ENCODE measurements at regions not wholly inside any gene's neighbourhood (a gene's known extent, or its start where the extent isn't known, plus 50 kb on each side); places are given as distances from the start of the nearest gene placed in this dataset.

DNA sequence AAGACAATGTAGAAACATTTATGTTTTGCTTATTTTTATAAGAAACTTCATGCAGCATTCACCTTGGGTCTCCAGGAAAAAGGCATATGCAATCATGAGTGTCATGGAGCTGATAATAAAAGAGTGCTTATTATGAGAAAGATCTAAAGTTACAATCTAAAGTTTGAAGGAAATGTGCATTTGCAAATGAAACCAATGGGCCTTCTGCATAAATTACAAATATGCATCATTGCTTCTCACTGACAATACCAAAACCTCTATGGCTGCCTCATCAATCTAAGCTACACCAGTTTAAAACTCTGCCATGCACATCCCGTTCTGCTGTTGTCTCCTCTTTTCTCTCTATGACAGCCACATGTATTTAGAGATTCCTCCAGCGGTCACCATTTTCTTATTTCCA, 103.2 kb upstream of the ABI3BP start:
- TF ChIP-seq NR3C1 (IDR thresholded peaks at IDR 0.05) (no peak), RCOR1 (IDR thresholded peaks at IDR 0.05; ENCODE audit: low read depth, low read length) (no peak), POLR2A (IDR thresholded peaks at IDR 0.05; ENCODE audit: low read length) (no peak), ZFP36 (IDR thresholded peaks at IDR 0.05; ENCODE audit: borderline replicate concordance, partially characterized antibody) (no peak), GATA3 (IDR thresholded peaks at IDR 0.05; ENCODE audit: borderline replicate concordance) (no peak), EP300 (IDR thresholded peaks at IDR 0.05) (no peak), NPAS2 (CRISPR knock-in tag; IDR thresholded peaks at IDR 0.05; ENCODE audit: borderline replicate concordance) (no peak), HDAC2 (IDR thresholded peaks at IDR 0.05) (no peak)
- TF ChIP-seq, protein P1, sequence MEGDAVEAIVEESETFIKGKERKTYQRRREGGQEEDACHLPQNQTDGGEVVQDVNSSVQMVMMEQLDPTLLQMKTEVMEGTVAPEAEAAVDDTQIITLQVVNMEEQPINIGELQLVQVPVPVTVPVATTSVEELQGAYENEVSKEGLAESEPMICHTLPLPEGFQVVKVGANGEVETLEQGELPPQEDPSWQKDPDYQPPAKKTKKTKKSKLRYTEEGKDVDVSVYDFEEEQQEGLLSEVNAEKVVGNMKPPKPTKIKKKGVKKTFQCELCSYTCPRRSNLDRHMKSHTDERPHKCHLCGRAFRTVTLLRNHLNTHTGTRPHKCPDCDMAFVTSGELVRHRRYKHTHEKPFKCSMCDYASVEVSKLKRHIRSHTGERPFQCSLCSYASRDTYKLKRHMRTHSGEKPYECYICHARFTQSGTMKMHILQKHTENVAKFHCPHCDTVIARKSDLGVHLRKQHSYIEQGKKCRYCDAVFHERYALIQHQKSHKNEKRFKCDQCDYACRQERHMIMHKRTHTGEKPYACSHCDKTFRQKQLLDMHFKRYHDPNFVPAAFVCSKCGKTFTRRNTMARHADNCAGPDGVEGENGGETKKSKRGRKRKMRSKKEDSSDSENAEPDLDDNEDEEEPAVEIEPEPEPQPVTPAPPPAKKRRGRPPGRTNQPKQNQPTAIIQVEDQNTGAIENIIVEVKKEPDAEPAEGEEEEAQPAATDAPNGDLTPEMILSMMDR (IDR thresholded peaks at IDR 0.05): no peak
- TF ChIP-seq, protein P2, sequence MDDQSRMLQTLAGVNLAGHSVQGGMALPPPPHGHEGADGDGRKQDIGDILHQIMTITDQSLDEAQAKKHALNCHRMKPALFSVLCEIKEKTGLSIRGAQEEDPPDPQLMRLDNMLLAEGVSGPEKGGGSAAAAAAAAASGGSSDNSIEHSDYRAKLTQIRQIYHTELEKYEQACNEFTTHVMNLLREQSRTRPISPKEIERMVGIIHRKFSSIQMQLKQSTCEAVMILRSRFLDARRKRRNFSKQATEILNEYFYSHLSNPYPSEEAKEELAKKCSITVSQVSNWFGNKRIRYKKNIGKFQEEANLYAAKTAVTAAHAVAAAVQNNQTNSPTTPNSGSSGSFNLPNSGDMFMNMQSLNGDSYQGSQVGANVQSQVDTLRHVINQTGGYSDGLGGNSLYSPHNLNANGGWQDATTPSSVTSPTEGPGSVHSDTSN (IDR thresholded peaks at IDR 0.05): no peak
- TF ChIP-seq, protein P3, sequence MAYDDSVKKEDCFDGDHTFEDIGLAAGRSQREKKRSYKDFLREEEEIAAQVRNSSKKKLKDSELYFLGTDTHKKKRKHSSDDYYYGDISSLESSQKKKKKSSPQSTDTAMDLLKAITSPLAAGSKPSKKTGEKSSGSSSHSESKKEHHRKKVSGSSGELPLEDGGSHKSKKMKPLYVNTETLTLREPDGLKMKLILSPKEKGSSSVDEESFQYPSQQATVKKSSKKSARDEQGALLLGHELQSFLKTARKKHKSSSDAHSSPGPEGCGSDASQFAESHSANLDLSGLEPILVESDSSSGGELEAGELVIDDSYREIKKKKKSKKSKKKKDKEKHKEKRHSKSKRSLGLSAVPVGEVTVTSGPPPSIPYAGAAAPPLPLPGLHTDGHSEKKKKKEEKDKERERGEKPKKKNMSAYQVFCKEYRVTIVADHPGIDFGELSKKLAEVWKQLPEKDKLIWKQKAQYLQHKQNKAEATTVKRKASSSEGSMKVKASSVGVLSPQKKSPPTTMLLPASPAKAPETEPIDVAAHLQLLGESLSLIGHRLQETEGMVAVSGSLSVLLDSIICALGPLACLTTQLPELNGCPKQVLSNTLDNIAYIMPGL (CRISPR knock-in tag; IDR thresholded peaks at IDR 0.05; ENCODE audit: borderline replicate concordance): no peak
